ENCODE measurements at regions not wholly inside any gene's neighbourhood (a gene's known extent, or its start where the extent isn't known, plus 50 kb on each side); places are given as distances from the start of the nearest gene placed in this dataset.

- Histone ChIP-seq H3K4me3 (ENCODE audit: low read depth, low read length) (no peak overlapping the region), H2AFZ (ENCODE audit: low read length, unreplicated experiment) (no peak overlapping the region), H3K79me2 (ENCODE audit: control insufficient read depth, insufficient read depth, low read length, unreplicated experiment) (no peaks in the 10 kb centered on the region), H3K27me3 (ENCODE audit: insufficient read depth, low read length) (peaks cover 72% of the 10 kb centered on the region), H3K27ac (ENCODE audit: low read depth, low read length) (no peak overlapping the region), H3K4me1 (ENCODE audit: control insufficient read depth, insufficient read depth, low read length, unreplicated experiment) (no peaks in the 10 kb centered on the region), H3K36me3 (ENCODE audit: insufficient read depth, low read length) (no peaks in the 10 kb centered on the region)
Measured at GRCh38 chr12:109648521-109648920, 65.1 kb upstream of the FAM222A start.

GRCh38 chr12:109650808-109651207 is 62.8 kb upstream of the FAM222A start:
- Histone ChIP-seq H3K4me3 (ENCODE audit: low read depth, low read length) (no peak overlapping the region), H3K27me3 (ENCODE audit: insufficient read depth, low read length) (peaks cover 63% of the 10 kb centered on the region), H3K27ac (ENCODE audit: low read depth, low read length) (no peak overlapping the region), H3K79me2 (ENCODE audit: control insufficient read depth, insufficient read depth, low read length, unreplicated experiment) (no peaks in the 10 kb centered on the region), H2AFZ (ENCODE audit: low read length, unreplicated experiment) (no peak overlapping the region), H3K4me1 (ENCODE audit: control insufficient read depth, insufficient read depth, low read length, unreplicated experiment) (no peaks in the 10 kb centered on the region), H3K36me3 (ENCODE audit: insufficient read depth, low read length) (no peaks in the 10 kb centered on the region)

- peaks cover 61% of the 10 kb centered on the region for H3K27me3 ChIP-seq (ENCODE audit: insufficient read depth, low read length)
- no peak overlapping the region for H2AFZ ChIP-seq (ENCODE audit: low read length, unreplicated experiment)
- H3K36me3 ChIP-seq (ENCODE audit: insufficient read depth, low read length) = no peaks in the 10 kb centered on the region
- H3K4me1 ChIP-seq (ENCODE audit: control insufficient read depth, insufficient read depth, low read length, unreplicated experiment) = no peaks in the 10 kb centered on the region
- H3K79me2 ChIP-seq (ENCODE audit: control insufficient read depth, insufficient read depth, low read length, unreplicated experiment) = no peaks in the 10 kb centered on the region
- H3K27ac ChIP-seq (ENCODE audit: low read depth, low read length) = no peak overlapping the region
- no peak overlapping the region for H3K4me3 ChIP-seq (ENCODE audit: low read depth, low read length)
Measured at GRCh38 chr12:109651596-109651995, 62.0 kb upstream of the FAM222A start.

- Histone ChIP-seq H2AFZ (ENCODE audit: low read length, unreplicated experiment) (no peak overlapping the region), H3K4me3 (ENCODE audit: low read depth, low read length) (no peak overlapping the region), H3K27ac (ENCODE audit: low read depth, low read length) (no peak overlapping the region), H3K4me1 (ENCODE audit: control insufficient read depth, insufficient read depth, low read length, unreplicated experiment) (no peaks in the 10 kb centered on the region), H3K27me3 (ENCODE audit: insufficient read depth, low read length) (peaks cover 61% of the 10 kb centered on the region), H3K36me3 (ENCODE audit: insufficient read depth, low read length) (no peaks in the 10 kb centered on the region), H3K79me2 (ENCODE audit: control insufficient read depth, insufficient read depth, low read length, unreplicated experiment) (no peaks in the 10 kb centered on the region)
Measured at GRCh38 chr12:109652233-109652976, 61.2 kb upstream of the FAM222A start.

GRCh38 chr12:109652977-109653264 is 60.7 kb upstream of the FAM222A start:
- no peak overlapping the region for H3K4me3 ChIP-seq (ENCODE audit: low read depth, low read length)
- no peak overlapping the region for H2AFZ ChIP-seq (ENCODE audit: low read length, unreplicated experiment)
- peaks cover 61% of the 10 kb centered on the region for H3K27me3 ChIP-seq (ENCODE audit: insufficient read depth, low read length)
- H3K79me2 ChIP-seq (ENCODE audit: control insufficient read depth, insufficient read depth, low read length, unreplicated experiment) = no peaks in the 10 kb centered on the region
- H3K36me3 ChIP-seq (ENCODE audit: insufficient read depth, low read length) = no peaks in the 10 kb centered on the region
- no peaks in the 10 kb centered on the region for H3K4me1 ChIP-seq (ENCODE audit: control insufficient read depth, insufficient read depth, low read length, unreplicated experiment)
- no peak overlapping the region for H3K27ac ChIP-seq (ENCODE audit: low read depth, low read length)

GRCh38 chr12:109653890-109654289 is 59.7 kb upstream of the FAM222A start:
- Histone ChIP-seq H3K27me3 (ENCODE audit: insufficient read depth, low read length) (peaks cover 67% of the 10 kb centered on the region), H3K4me3 (ENCODE audit: low read depth, low read length) (no peak overlapping the region), H3K4me1 (ENCODE audit: control insufficient read depth, insufficient read depth, low read length, unreplicated experiment) (no peaks in the 10 kb centered on the region)

GRCh38 chr12:109654357-109654756 is 59.3 kb upstream of the FAM222A start:
- H3K79me2 ChIP-seq (ENCODE audit: control insufficient read depth, insufficient read depth, low read length, unreplicated experiment) = no peaks in the 10 kb centered on the region
- H3K27me3 ChIP-seq (ENCODE audit: insufficient read depth, low read length) = peaks cover 72% of the 10 kb centered on the region
- H2AFZ ChIP-seq (ENCODE audit: low read length, unreplicated experiment) = no peak overlapping the region
- no peak overlapping the region for H3K27ac ChIP-seq (ENCODE audit: low read depth, low read length)
- no peak overlapping the region for H3K4me3 ChIP-seq (ENCODE audit: low read depth, low read length)
- H3K4me1 ChIP-seq (ENCODE audit: control insufficient read depth, insufficient read depth, low read length, unreplicated experiment) = no peaks in the 10 kb centered on the region
- no peaks in the 10 kb centered on the region for H3K36me3 ChIP-seq (ENCODE audit: insufficient read depth, low read length)

More at GRCh38 chr12:109653890-109654289, 59.7 kb upstream of the FAM222A start:
- H2AFZ ChIP-seq (ENCODE audit: low read length, unreplicated experiment) = no peak overlapping the region
- H3K79me2 ChIP-seq (ENCODE audit: control insufficient read depth, insufficient read depth, low read length, unreplicated experiment) = no peaks in the 10 kb centered on the region
- H3K36me3 ChIP-seq (ENCODE audit: insufficient read depth, low read length) = no peaks in the 10 kb centered on the region
- H3K27ac ChIP-seq (ENCODE audit: low read depth, low read length) = no peak overlapping the region

- Histone ChIP-seq H3K27ac (ENCODE audit: low read depth, low read length) (no peak overlapping the region), H3K27me3 (ENCODE audit: insufficient read depth, low read length) (peaks cover 75% of the 10 kb centered on the region), H3K79me2 (ENCODE audit: control insufficient read depth, insufficient read depth, low read length, unreplicated experiment) (no peaks in the 10 kb centered on the region), H3K4me1 (ENCODE audit: control insufficient read depth, insufficient read depth, low read length, unreplicated experiment) (no peaks in the 10 kb centered on the region), H2AFZ (ENCODE audit: low read length, unreplicated experiment) (no peak overlapping the region), H3K4me3 (ENCODE audit: low read depth, low read length) (no peak overlapping the region), H3K36me3 (ENCODE audit: insufficient read depth, low read length) (no peaks in the 10 kb centered on the region)
Measured at GRCh38 chr12:109655578-109655977, 58.0 kb upstream of the FAM222A start.

- no peak overlapping the region for H2AFZ ChIP-seq (ENCODE audit: low read length, unreplicated experiment)
- peaks cover 78% of the 10 kb centered on the region for H3K27me3 ChIP-seq (ENCODE audit: insufficient read depth, low read length)
- H3K36me3 ChIP-seq (ENCODE audit: insufficient read depth, low read length) = no peaks in the 10 kb centered on the region
- no peak overlapping the region for H3K4me3 ChIP-seq (ENCODE audit: low read depth, low read length)
- H3K4me1 ChIP-seq (ENCODE audit: control insufficient read depth, insufficient read depth, low read length, unreplicated experiment) = no peaks in the 10 kb centered on the region
- H3K79me2 ChIP-seq (ENCODE audit: control insufficient read depth, insufficient read depth, low read length, unreplicated experiment) = no peaks in the 10 kb centered on the region
- no peak overlapping the region for H3K27ac ChIP-seq (ENCODE audit: low read depth, low read length)
Measured at GRCh38 chr12:109656743-109657142, 56.9 kb upstream of the FAM222A start.

GRCh38 chr12:109663795-109664194 is 49.8 kb upstream of the FAM222A start:
- H3K27ac ChIP-seq (ENCODE audit: low read depth, low read length) = no peak overlapping the region
- H3K36me3 ChIP-seq (ENCODE audit: insufficient read depth, low read length) = no peaks in the 10 kb centered on the region
- no peaks in the 10 kb centered on the region for H3K79me2 ChIP-seq (ENCODE audit: control insufficient read depth, insufficient read depth, low read length, unreplicated experiment)
- H2AFZ ChIP-seq (ENCODE audit: low read length, unreplicated experiment) = no peak overlapping the region
- H3K4me3 ChIP-seq (ENCODE audit: low read depth, low read length) = no peak overlapping the region
- no peaks in the 10 kb centered on the region for H3K4me1 ChIP-seq (ENCODE audit: control insufficient read depth, insufficient read depth, low read length, unreplicated experiment)
- H3K27me3 ChIP-seq (ENCODE audit: insufficient read depth, low read length) = peaks cover 67% of the 10 kb centered on the region

Measured in ACC112 (cell line).